OCI-LY1 (cell line): ENCODE measurements at regions not wholly inside any gene's neighbourhood (a gene's known extent, or its start where the extent isn't known, plus 50 kb on each side); places are given as distances from the start of the nearest gene placed in this dataset.

ENCODE experiments used
- CTCF ChIP-seq: fragments of 200-600 bp; sonication (generic), shearing (Covaris generic); IDR thresholded peaks from 2 replicates; pipeline ENCODE4 v1.5.1; 2017; ENCODE audit warnings: mild to moderate bottlenecking, antibody characterized with exemption, low read length, moderate library complexity, mixed read lengths
- EZH2 ChIP-seq: fragments of 200-600 bp; sonication (generic), shearing (Covaris generic); IDR thresholded peaks from 2 replicates; pipeline ENCODE4 v1.8.0; 2017; ENCODE audit warnings: borderline replicate concordance, mixed run types, mild to moderate bottlenecking, antibody characterized with exemption, low read length, moderate library complexity, mixed read lengths

- no peak for TF ChIP-seq EZH2
- no peak for TF ChIP-seq CTCF
Measured at GRCh38 chr14:97408503-97408902, 611.3 kb downstream of the VRK1 start.
